SIG-M5 treated with dmso at 0.1 percent for 504 hours (cell line): ENCODE measurements at regions not wholly inside any gene's neighbourhood (a gene's known extent, or its start where the extent isn't known, plus 50 kb on each side); places are given as distances from the start of the nearest gene placed in this dataset.
"Not testable (repeated sequence)": the region's sequence is repeated elsewhere in the genome, so short reads cannot be mapped to it uniquely, and the experiment has no call there.

Experiments used
- DNase-seq: peaks from one replicate; lab custom pipeline; 2025; ENCODE audit not compliant: unreplicated experiment; lab: John Stamatoyannopoulos, UW

DNA sequence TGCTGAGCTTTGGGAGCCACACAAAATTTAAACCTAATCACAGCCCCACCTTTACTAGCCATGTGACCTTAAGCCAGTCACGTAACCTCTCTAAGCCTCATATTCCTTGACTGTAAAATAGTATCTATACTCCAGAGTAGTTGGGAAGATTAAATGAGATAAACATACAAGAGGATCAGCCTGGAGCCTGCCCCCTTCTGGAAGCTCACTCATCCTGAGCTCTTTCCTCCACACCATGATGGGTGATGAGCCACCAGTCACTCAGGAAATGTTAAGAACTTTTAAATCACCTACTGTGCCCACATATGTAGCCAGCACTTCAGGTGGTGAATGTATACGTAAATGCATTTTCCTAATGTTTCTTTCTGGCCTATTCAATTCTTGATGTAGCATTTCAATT, 195.9 kb upstream of the DDX18 start:
- no peak for DNase-seq

GRCh38 chr2:117621326-117621725, 193.2 kb upstream of the DDX18 start:
- DNase-seq = no peak

DNA sequence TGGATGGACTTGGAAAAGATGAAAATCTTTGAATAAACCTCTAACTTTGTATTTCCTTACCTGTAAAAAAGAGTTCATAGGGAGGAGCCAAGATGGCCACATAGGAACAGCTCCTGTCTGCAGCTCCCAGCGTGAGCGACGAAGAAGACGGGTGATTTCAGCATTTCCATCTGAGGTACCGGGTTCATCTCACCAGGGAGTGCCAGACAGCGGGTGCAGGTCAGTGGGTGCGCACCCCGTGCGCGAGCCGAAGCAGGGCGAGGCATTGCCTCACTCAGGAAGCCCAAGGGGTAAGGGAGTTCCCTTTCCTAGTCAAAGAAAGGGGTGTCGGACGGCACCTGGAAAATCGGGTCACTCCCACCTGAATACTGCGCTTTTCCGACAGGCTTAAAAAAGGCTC, 191.3 kb upstream of the DDX18 start:
- not testable (repeated sequence) for DNase-seq

DNA sequence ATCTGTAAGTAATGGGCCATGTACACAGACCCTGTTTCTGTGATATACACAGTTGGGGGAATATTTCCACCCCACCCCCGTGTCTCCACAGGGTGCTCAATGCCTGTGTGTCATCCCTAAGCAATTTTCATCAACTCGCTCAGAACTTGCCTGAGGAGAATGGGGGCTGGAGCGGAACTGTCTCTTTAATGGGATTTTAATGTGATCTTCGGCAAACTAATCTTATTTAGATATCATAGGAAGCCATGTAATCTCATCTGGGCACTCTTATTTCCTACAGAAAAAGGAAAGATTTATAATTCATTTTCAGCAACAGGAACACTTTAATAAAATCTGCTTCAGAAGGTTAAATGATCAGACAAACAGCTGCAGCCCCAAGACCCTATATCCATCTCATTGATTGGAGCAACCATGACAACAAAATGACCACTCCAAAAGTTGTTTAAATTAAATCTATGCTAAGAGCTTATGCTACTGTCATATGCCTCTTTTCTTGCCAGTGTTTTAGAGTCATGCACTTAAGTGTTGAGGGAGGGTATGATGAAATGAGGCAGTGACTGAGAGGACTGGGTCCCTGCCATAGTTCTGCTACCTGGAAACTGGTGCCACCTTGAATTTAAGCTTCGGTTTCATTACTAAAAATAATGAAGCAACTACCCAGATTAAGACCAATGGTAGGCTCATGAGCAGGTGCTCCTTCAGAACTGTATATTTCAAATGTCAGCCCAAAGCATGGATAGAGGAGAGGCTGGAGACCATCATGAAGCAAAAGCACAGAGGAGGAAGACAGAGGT, 183.1 kb upstream of the DDX18 start:
- DNase-seq = no peak

- no peak for DNase-seq
Observed at GRCh38 chr2:117635481-117635880, 179.0 kb upstream of the DDX18 start.

- DNase-seq = no peak
Observed at GRCh38 chr2:117639401-117639800, 175.1 kb upstream of the DDX18 start.

DNA sequence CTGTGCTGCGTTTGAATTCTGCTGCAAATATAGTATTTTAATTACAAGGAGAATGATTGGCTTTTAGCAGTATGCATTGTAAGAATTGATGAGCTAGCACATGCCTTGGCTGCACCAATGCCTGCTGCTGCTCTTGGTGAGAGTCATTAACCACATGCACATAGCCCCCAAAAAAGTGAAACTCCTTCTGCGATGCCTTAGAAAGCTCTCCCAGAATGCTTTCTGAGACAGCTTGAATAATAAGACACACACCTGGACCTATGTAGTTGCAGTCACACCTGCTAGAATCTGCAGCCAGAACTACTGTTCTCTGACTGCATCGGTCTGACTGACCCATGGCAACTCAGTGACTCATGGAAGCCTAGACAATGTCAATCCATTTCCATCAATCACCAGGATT, 170.1 kb upstream of the DDX18 start:
- no peak for DNase-seq

DNA sequence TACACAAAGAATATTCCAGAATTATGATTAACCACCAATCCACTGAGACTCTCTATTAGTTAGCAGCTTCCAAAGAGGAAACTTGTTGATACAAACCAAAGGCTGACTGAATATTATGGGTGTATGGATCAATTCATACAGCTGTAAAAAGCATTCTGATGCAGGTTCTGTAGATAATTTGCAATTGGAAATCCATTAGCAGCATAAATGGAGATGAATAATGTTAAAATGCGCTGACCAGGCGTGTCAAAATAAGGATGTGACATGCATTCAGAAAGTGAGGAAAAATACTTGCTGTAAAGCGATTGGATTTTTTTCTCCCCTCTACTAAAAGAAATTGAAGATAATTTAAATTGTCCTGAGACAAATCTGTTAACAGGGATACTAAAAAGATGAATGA, 169.0 kb upstream of the DDX18 start:
- no peak for DNase-seq

DNA sequence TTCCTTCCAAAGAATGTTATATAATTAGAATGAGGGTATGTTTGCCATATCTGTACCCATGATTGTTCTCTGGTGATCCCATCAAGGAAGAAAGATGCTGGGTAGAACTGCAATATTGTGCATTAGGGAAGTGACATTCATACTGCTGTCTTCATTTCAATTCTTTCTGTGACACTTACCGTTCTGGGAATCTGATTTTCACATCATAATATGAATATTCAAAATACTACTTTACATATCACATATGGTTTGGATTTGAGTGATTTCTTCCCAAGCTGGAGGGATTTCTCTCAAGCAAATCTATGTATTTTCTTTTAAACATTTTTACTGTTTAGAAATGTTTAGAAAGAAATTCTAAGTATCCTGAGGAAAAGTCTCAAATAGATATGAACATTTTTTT, 168.4 kb upstream of the DDX18 start:
- DNase-seq = no peak

- no peak for DNase-seq
Observed at GRCh38 chr2:117646872-117647271, 167.6 kb upstream of the DDX18 start.

DNA sequence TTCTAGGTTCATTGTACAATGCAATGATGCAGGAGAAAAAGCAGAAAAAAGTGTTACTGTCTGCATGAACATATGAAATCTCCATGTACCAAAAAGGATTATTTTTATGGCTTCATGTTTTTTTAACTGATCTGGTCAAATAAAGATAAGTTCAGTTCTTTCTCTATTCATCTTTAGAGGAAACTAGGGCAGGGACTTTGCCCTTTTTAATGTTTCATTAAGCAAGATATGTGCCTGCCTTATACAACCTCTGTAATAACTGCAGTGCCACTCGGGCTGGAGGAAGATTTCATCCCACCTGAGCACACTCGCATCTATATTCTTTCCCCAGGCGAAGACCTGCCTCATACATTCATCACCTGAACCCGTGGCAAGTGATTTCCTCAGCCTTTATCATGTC, 157.9 kb upstream of the DDX18 start:
- no peak for DNase-seq

DNA sequence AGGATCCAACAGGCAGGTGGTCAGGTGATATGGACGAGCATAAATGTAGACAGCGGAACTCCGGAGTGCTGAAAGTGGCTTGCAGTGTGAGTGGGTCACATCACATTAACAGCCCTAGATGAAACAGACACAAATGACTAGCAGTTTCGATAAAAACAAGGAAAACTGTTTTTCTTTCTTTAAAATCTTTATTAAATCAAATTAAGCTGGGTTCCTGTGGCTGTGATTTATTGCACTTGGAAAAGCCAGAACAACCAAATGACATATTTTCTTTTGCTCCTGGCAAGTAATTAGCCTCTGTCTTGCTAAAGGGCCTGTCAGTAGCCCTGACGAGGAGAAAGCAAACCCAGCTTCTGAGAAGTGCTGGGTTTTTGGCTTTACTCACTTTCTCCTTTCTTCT, 152.9 kb upstream of the DDX18 start:
- DNase-seq = no peak

DNA sequence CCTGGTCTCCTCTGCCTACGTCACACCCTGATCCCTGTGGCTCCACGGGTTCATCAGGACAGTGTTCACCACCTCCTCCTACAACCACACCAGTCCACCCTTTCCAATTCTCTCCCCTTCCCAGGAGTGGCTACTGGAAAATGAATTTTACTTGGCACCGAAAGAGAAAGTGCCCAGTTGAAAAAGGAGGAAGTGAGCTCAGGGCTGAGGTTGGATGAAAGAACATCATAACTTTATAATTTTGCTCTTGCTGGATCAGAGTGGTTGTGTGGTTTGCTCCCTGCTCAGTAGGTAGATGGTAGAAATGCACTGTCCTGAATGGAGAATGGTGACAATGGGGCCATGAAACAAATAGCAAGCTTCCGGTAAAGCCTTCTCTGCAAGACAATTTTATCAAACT, 140.3 kb upstream of the DDX18 start:
- DNase-seq = no peak

DNA sequence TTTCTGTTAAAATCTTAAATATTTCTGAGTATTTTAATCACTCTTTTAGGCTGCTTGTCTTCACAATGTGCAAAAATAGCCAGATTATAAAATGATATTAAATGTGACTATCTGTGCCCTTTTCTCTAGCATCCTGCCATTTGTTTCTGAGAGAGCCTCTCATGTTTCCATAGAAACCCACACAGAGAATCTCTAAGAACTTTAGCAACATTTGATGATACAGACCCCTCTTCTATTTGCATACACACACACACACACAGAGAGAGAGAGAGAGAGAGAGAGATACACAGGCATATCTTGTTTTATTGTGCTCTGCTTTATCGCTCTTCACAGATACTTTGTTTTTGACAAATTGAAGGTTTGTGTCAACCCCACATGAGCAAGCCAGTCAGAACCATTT, 134.5 kb upstream of the DDX18 start:
- DNase-seq = no peak

DNA sequence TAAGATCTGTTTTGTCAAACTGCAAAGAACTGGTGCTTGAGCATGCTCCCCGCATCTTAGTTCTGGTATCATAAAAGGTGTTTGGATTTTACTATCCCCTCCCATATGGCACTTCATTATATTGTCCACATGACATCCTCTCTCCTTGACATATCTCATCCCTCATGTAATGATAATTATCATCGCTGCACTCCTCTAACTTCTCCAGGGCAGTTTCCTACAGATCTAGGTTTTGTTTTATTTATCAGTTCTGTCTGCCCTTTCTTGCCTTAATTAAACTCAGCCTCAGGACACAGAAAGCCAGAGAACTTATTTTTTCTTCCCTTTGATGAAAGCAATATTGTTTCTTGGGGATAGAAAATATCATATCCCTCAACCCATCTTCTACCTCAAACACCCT, 129.6 kb upstream of the DDX18 start:
- no peak for DNase-seq

DNA sequence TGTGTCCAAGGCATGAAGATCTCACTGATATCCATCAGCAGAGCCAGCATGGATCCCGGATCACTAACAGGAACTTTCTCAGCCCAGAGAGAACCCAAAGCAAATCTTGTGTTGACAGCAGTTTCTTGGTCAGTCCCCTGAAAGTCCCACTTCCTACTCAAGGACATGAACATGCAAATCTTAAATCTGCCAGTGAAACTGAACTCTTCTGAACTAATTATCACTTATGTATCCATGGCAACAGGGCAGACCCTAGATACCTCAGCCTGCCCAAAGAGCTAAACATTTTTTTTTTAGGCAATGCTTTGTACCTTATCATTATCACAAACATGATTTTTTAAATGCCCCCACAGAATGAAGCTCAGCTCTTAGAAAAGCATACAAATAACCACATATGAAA, 127.8 kb upstream of the DDX18 start:
- DNase-seq = no peak

DNA sequence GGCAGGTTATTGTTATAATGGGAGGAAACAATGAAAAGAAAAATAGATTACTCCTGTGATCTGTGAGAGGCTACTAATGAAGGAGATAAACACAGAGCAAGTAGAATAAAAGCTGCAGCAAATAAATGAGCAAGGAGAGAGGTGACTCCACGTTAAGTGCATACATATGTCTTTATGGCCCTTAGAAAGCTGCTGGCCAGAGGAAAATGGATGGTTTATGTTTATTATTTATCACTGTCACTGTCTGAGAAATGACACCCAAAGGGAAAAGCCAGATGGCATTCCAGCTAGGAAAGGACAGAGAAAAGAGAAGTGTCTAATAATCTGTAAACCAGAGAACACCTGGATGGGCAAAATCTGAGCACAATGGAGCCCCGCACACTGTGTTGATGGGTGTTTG, 122.9 kb upstream of the DDX18 start:
- no peak for DNase-seq

- DNase-seq = no peak
Observed at GRCh38 chr2:117692001-117692763, 122.3 kb upstream of the DDX18 start.

- DNase-seq = no peak
Observed at GRCh38 chr2:117693154-117693553, 121.3 kb upstream of the DDX18 start.

DNA sequence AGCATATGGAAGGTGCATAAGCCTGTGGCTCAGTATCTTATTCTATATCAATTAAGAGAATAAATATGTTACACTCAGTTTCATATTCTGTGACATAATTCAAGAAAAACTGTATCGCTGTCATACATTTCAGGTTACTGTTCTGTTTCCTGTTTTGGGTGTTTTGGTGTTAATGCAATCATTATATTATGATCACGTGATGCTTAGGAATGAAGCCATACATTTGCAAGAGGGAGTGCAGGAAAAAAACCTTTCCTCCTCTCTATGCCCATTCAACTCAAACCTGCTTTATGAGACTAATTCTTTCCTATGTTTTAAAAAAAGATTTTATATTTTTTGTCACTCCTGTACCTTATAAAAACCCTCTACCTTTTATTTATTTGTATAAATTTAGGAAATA, 120.8 kb upstream of the DDX18 start:
- DNase-seq = no peak

DNA sequence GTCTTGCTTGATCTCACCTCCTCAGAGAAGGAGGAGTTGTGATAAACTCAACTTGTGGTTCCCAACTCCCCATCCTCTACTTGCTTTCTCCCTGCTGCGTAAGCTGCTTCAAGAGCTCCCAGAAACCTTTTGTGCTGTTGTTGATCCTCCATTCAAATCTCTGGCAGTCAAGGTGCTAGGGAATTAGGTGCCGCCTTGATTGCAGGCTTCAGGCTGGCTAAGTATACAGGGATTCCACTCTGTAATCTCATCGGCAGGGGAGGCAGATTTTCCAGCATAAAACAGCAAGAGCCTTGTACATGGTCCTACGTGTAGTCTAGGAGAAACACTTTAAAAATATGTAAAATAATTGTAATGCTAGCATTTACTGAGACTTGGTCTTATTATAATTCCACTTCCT, 116.2 kb upstream of the DDX18 start:
- no peak for DNase-seq

- no peak for DNase-seq
Observed at GRCh38 chr2:117698819-117699218, 115.7 kb upstream of the DDX18 start.

- no peak for DNase-seq
Observed at GRCh38 chr2:117700471-117700870, 114.0 kb upstream of the DDX18 start.
